OCI-LY7 (cell line): ENCODE measurements at regions not wholly inside any gene's neighbourhood (a gene's known extent, or its start where the extent isn't known, plus 50 kb on each side); places are given as distances from the start of the nearest gene placed in this dataset.

ENCODE experiments used
- CTCF ChIP-seq: fragments of 200-600 bp; sonication (generic); conservative IDR thresholded peaks from 2 replicates; pipeline ENCODE4 v1.5.1; 2014; ENCODE audit warnings: mild to moderate bottlenecking, antibody characterized with exemption, low read length, moderate library complexity, mixed read lengths
- EZH2phosphoT487 ChIP-seq: fragments of 200-600 bp; sonication (generic); IDR thresholded peaks from 2 replicates; pipeline ENCODE4 v1.6.1; 2018; ENCODE audit warnings: low read depth, borderline replicate concordance, mild to moderate bottlenecking, mixed run types, antibody characterized with exemption, low read length, moderate library complexity, mixed read lengths

- TF ChIP-seq CTCF (no peak), EZH2phosphoT487 (no peak)
Observed at GRCh38 chr22:48139776-48140175, 1377.3 kb downstream of the TBC1D22A start.
